ENCODE measurements at regions not wholly inside any gene's neighbourhood (a gene's known extent, or its start where the extent isn't known, plus 50 kb on each side); places are given as distances from the start of the nearest gene placed in this dataset.

DNA sequence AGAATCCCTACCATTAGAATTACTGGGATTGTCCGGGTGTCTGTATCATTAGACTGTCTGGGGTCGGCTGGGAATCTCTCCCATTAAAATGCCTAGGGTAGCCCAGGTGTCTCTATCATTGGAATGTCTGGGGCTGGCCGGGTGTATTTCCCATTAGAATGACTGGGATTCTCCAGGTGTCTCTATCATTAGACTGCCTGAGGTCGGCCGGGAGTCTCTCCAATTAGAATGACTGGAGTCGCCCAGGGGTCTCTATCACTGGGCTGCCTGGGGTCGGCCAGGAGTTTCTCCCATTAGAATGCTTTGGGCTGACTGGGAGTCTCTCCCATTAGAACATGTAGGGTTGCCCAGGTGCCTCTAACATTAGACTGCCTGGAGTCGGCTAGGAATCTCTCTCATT, 1560.7 kb downstream of the UQCRFS1 start:
- DNase-seq (ENCODE audit: insufficient read length, low spot score) (no peak), FAIRE-seq (no peak)
- TF ChIP-seq PAX5 (IDR thresholded peaks at IDR 0.05; ENCODE audit: insufficient read depth, low read length, severe bottlenecking) (no peak), POU2F2 (IDR thresholded peaks at IDR 0.05; ENCODE audit: low read depth, low read length) (no peak), POLR2AphosphoS5 (IDR thresholded peaks at IDR 0.05; ENCODE audit: low read depth, low read length) (no peak), SPI1 (IDR thresholded peaks at IDR 0.05; ENCODE audit: low read depth, low read length) (no peak), TAF1 (IDR thresholded peaks at IDR 0.05; ENCODE audit: low read depth, low read length) (no peak), POLR2A (IDR thresholded peaks at IDR 0.05; ENCODE audit: low read depth, low read length) (no peak)

GRCh38 chr19:27647423-27647822, 1565.5 kb downstream of the UQCRFS1 start:
- TF ChIP-seq PAX5 (IDR thresholded peaks at IDR 0.05; ENCODE audit: insufficient read depth, low read length, severe bottlenecking): no peak
- no peak for TF ChIP-seq POLR2A (IDR thresholded peaks at IDR 0.05; ENCODE audit: low read depth, low read length)
- TF ChIP-seq POLR2AphosphoS5 (IDR thresholded peaks at IDR 0.05; ENCODE audit: low read depth, low read length): no peak
- TF ChIP-seq SPI1 (IDR thresholded peaks at IDR 0.05; ENCODE audit: low read depth, low read length): no peak
- TF ChIP-seq TAF1 (IDR thresholded peaks at IDR 0.05; ENCODE audit: low read depth, low read length): no peak
- TF ChIP-seq POU2F2 (IDR thresholded peaks at IDR 0.05; ENCODE audit: low read depth, low read length): no peak
- DNase-seq (ENCODE audit: insufficient read length, low spot score) (no peak), FAIRE-seq (no peak)

DNA sequence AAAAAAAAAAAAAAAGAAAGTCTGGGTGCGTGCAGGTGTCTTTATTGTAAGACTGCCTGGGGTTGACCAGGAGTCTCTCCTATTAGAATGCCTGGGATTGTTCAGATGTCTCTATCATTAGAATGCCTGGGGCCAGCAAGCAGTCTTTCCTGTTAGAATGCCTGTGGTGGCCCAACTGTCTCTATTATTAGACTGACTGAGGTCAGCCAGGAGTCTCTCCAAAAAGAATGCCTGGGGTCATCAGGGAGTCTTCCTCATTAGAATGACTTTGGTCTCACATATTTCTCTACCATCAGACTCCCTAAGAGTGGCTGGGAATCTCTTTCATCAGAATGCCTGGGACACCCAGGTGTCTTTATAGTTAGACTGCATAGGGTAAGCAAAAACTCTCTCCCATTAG, 1577.5 kb downstream of the UQCRFS1 start:
- DNase-seq (ENCODE audit: insufficient read length, low spot score) (no peak), FAIRE-seq (no peak)
- no peak for TF ChIP-seq POLR2AphosphoS5 (IDR thresholded peaks at IDR 0.05; ENCODE audit: low read depth, low read length)
- no peak for TF ChIP-seq PAX5 (IDR thresholded peaks at IDR 0.05; ENCODE audit: insufficient read depth, low read length, severe bottlenecking)
- no peak for TF ChIP-seq POLR2A (IDR thresholded peaks at IDR 0.05; ENCODE audit: low read depth, low read length)
- no peak for TF ChIP-seq SPI1 (IDR thresholded peaks at IDR 0.05; ENCODE audit: low read depth, low read length)
- TF ChIP-seq TAF1 (IDR thresholded peaks at IDR 0.05; ENCODE audit: low read depth, low read length): no peak
- no peak for TF ChIP-seq POU2F2 (IDR thresholded peaks at IDR 0.05; ENCODE audit: low read depth, low read length)

DNA sequence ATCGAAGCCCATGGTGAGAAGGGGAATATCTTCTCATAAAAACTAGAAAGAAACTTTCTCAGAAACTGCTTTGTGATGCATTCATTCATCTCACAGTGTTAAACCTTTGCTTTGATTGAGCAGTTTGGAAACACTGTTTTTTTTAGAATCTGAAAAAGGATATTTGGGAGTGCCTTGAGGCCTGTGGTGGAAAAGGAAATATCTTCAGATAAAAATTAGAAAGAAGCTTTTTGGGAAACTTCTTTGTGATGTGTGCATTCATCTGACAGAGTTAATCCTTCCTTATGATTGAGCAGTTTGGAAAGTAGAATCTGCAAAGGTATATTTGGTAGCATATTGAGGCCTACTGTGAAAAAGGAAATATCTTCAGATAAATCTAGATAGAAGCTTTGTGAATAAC, 1594.9 kb downstream of the UQCRFS1 start:
- TF ChIP-seq SPI1 (IDR thresholded peaks at IDR 0.05; ENCODE audit: low read depth, low read length) (no peak), PAX5 (IDR thresholded peaks at IDR 0.05; ENCODE audit: insufficient read depth, low read length, severe bottlenecking) (no peak), POU2F2 (IDR thresholded peaks at IDR 0.05; ENCODE audit: low read depth, low read length) (no peak), POLR2AphosphoS5 (IDR thresholded peaks at IDR 0.05; ENCODE audit: low read depth, low read length) (no peak), POLR2A (IDR thresholded peaks at IDR 0.05; ENCODE audit: low read depth, low read length) (no peak), TAF1 (IDR thresholded peaks at IDR 0.05; ENCODE audit: low read depth, low read length) (no peak)
- DNase-seq (ENCODE audit: insufficient read length, low spot score): no peak
- no peak for FAIRE-seq

- DNase-seq (ENCODE audit: insufficient read length, low spot score) (no peak), FAIRE-seq (no peak)
- no peak for TF ChIP-seq POU2F2 (IDR thresholded peaks at IDR 0.05; ENCODE audit: low read depth, low read length)
- TF ChIP-seq POLR2A (IDR thresholded peaks at IDR 0.05; ENCODE audit: low read depth, low read length): no peak
- no peak for TF ChIP-seq POLR2AphosphoS5 (IDR thresholded peaks at IDR 0.05; ENCODE audit: low read depth, low read length)
- TF ChIP-seq PAX5 (IDR thresholded peaks at IDR 0.05; ENCODE audit: insufficient read depth, low read length, severe bottlenecking): no peak
- no peak for TF ChIP-seq SPI1 (IDR thresholded peaks at IDR 0.05; ENCODE audit: low read depth, low read length)
- TF ChIP-seq TAF1 (IDR thresholded peaks at IDR 0.05; ENCODE audit: low read depth, low read length): no peak
These were observed 1632.0 kb downstream of the UQCRFS1 start for GRCh38 chr19:27580906-27581305.

Data from GM12891 (cell line).